ENCODE measurements at regions not wholly inside any gene's neighbourhood (a gene's known extent, or its start where the extent isn't known, plus 50 kb on each side); places are given as distances from the start of the nearest gene placed in this dataset.

DNA sequence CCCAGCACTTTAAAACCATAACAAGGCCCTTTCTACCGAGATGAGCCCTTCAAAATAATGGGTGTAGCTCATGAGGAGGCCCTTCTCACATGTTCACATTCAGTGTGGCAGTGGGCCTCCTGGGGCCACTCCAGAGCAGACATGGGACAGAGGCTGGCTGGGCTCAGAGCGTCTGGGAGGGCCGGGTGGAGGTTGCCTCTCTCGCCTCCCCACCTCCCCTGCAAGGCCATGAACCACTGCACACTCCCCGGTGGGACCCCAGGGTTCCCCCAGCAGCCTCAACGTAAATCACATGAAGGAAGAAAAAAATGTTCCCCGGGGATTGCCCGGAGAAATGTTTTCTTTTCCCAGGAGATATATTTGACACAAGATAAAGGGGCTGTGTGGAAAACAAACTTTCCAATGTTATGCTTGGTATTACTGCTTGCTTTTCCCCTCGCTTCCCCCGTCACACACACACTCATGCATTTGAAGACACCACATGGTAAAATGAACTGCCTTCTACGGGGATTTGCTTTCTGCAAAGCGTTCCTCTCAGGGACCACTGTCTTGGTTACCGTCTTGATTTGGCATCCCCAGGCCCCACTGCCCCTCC, 190.7 kb upstream of the CCND2 start:
- TF ChIP-seq SMC3 (IDR thresholded peaks at IDR 0.05) (no peak), CTCF (IDR thresholded peaks at IDR 0.05) (no peak), KDM1A (IDR thresholded peaks at IDR 0.05; ENCODE audit: low read depth) (no peak), CHD4 (IDR thresholded peaks at IDR 0.05; ENCODE audit: borderline replicate concordance) (no peak), POLR2A (IDR thresholded peaks at IDR 0.05; ENCODE audit: low read length) (no peak), REST (IDR thresholded peaks at IDR 0.05) (no peak), POLR2AphosphoS2 (conservative IDR thresholded peaks at IDR 0.05; ENCODE audit: low read length) (no peak), EHMT2 (IDR thresholded peaks at IDR 0.05; ENCODE audit: low read depth) (no peak), CEBPB (IDR thresholded peaks at IDR 0.05) (no peak)
- TF ChIP-seq, protein P1, sequence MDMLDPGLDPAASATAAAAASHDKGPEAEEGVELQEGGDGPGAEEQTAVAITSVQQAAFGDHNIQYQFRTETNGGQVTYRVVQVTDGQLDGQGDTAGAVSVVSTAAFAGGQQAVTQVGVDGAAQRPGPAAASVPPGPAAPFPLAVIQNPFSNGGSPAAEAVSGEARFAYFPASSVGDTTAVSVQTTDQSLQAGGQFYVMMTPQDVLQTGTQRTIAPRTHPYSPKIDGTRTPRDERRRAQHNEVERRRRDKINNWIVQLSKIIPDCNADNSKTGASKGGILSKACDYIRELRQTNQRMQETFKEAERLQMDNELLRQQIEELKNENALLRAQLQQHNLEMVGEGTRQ (IDR thresholded peaks at IDR 0.05): no peak
